Astrocyte (in vitro differentiated cells and primary cell): ENCODE measurements at regions not wholly inside any gene's neighbourhood (a gene's known extent, or its start where the extent isn't known, plus 50 kb on each side); places are given as distances from the start of the nearest gene placed in this dataset.

ENCODE experiments used
- DNase-seq: peaks from one replicate; pipeline ENCODE4 v3.0.0-alpha.2; 2010; ENCODE audit warnings: low read depth
- FAIRE-seq: peaks from 2 replicates; lab custom pipeline; 2011; peaks lifted over from hg19 to GRCh38; lab: Jason Lieb, UNC
- H2AFZ ChIP-seq: 2 replicates; pipeline ENCODE4 v1.6.0; 2012; ENCODE audit warnings: low read depth, low read length, inconsistent platforms
- H3K27ac ChIP-seq: 2 replicates; pipeline ENCODE4 v1.5.1; 2011; ENCODE audit warnings: low read depth, low read length, inconsistent platforms
- H3K27me3 ChIP-seq: 2 replicates; pipeline ENCODE4 v1.6.0; 2011; ENCODE audit warnings: low read length, inconsistent platforms; ENCODE audit not compliant: insufficient read depth
- H3K36me3 ChIP-seq: 2 replicates; pipeline ENCODE4 v1.5.1; 2011; ENCODE audit warnings: low read length, inconsistent platforms; ENCODE audit not compliant: insufficient read depth
- H3K4me1 ChIP-seq: 2 replicates; pipeline ENCODE4 v1.5.1; 2011; ENCODE audit warnings: low read length, inconsistent platforms; ENCODE audit not compliant: insufficient read depth
- H3K4me2 ChIP-seq: 2 replicates; pipeline ENCODE4 v1.6.0; 2012; ENCODE audit warnings: low read length, inconsistent platforms
- H3K4me3 ChIP-seq: 2 replicates; pipeline ENCODE4 v1.5.1; 2011; ENCODE audit warnings: low read depth, mild to moderate bottlenecking, low read length, inconsistent platforms; ENCODE audit not compliant: insufficient read depth
- H3K79me2 ChIP-seq: 2 replicates; pipeline ENCODE4 v1.6.0; 2012; ENCODE audit warnings: mild to moderate bottlenecking, low read length, inconsistent platforms; ENCODE audit not compliant: insufficient read depth
- H3K9ac ChIP-seq: 2 replicates; pipeline ENCODE4 v1.6.0; 2012; ENCODE audit warnings: mild to moderate bottlenecking, low read length, inconsistent platforms
- H3K9me3 ChIP-seq: 2 replicates; pipeline ENCODE4 v1.5.1; 2012; ENCODE audit warnings: low read depth, mild to moderate bottlenecking, low read length, inconsistent platforms; ENCODE audit not compliant: insufficient read depth
- H4K20me1 ChIP-seq: 2 replicates; pipeline ENCODE4 v1.6.0; 2012; ENCODE audit warnings: low read length, inconsistent platforms; ENCODE audit not compliant: insufficient read depth
- H3K27ac Mint-ChIP-seq: one replicate; pipeline ENCODE4 v1.8.0; 2021; ENCODE audit warnings: mild to moderate bottlenecking, mixed read lengths; ENCODE audit not compliant: unreplicated experiment
- H3K27me3 Mint-ChIP-seq: one replicate; pipeline ENCODE4 v1.8.0; 2021; ENCODE audit warnings: low read depth, mixed read lengths; ENCODE audit not compliant: unreplicated experiment
- H3K36me3 Mint-ChIP-seq: one replicate; pipeline ENCODE4 v1.8.0; 2021; ENCODE audit warnings: low read depth, mixed read lengths; ENCODE audit not compliant: unreplicated experiment
- H3K4me1 Mint-ChIP-seq: one replicate; pipeline ENCODE4 v1.8.0; 2021; ENCODE audit warnings: low read depth, mixed read lengths; ENCODE audit not compliant: unreplicated experiment
- H3K4me3 Mint-ChIP-seq: one replicate; pipeline ENCODE4 v1.8.0; 2021; ENCODE audit warnings: mild to moderate bottlenecking, moderate library complexity, mixed read lengths; ENCODE audit not compliant: unreplicated experiment
- H3K9me3 Mint-ChIP-seq: one replicate; pipeline ENCODE4 v1.8.0; 2021; ENCODE audit warnings: mild to moderate bottlenecking, mixed read lengths; ENCODE audit not compliant: unreplicated experiment
- CTCF ChIP-seq: IDR thresholded peaks from 2 replicates; pipeline ENCODE4 v1.5.1; 2011; ENCODE audit warnings: low read depth, mild to moderate bottlenecking, inconsistent platforms, low read length, moderate library complexity; ENCODE audit not compliant: insufficient read depth
- EZH2 ChIP-seq: IDR thresholded peaks from 2 replicates; pipeline ENCODE4 v1.6.1; 2012; ENCODE audit warnings: mild to moderate bottlenecking, low read length, inconsistent platforms; ENCODE audit not compliant: insufficient read depth

DNA sequence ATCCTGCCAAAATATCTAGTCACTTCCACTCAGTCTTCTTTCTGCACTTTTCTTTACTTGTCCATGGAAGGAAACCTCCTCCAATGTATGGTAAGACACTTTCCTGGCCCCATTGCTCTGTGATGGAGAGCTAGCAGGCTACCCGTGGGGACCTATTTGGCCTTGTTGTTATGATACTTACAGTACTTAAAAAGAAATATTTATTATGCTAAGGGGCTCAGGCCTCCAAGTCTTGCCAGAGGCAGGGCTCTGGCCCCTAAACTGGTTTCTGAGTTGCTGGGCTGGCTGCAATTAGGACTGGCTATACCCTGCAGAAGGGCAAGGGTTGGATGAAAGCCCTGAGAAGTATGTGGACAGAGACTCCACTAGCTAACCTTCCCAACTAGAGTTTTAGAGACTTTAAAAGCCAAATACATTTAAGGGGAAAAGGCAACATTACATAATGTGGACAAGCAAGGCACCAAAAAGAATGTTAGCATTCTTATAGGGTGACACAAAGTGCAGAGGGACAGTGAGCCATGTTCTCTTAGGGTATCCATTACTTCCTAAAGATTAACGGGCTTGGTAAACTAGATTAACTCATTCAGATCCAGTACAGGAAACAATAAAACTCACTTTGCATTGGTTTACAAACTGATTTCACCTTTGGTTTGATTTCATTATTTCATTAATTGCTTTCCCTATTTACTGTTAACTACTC is 84.9 kb upstream of the INHBA start:
- FAIRE-seq (no peak), DNase-seq (no peak)
- no peak overlapping the region for H3K4me3 ChIP-seq
- H2AFZ ChIP-seq = no peak overlapping the region
- H3K9me3 ChIP-seq = no peaks in the 10 kb centered on the region
- no peaks in the 10 kb centered on the region for H3K27me3 ChIP-seq
- no peaks in the 10 kb centered on the region for H3K79me2 ChIP-seq
- H3K27me3 Mint-ChIP-seq = no peaks in the 10 kb centered on the region
- H3K4me3 Mint-ChIP-seq = no peak overlapping the region
- peaks cover 4% of the 10 kb centered on the region for H3K4me1 Mint-ChIP-seq
- no peaks in the 10 kb centered on the region for H3K36me3 ChIP-seq
- no peak overlapping the region for H3K27ac ChIP-seq
- no peaks in the 10 kb centered on the region for H4K20me1 ChIP-seq
- TF ChIP-seq CTCF (no peak), EZH2 (no peak)
- H3K36me3 Mint-ChIP-seq = no peaks in the 10 kb centered on the region
- H3K9ac ChIP-seq = no peak overlapping the region
- H3K27ac Mint-ChIP-seq = no peak overlapping the region
- H3K9me3 Mint-ChIP-seq = no peaks in the 10 kb centered on the region
- H3K4me2 ChIP-seq = no peak overlapping the region
- H3K4me1 ChIP-seq = no peaks in the 10 kb centered on the region

DNA sequence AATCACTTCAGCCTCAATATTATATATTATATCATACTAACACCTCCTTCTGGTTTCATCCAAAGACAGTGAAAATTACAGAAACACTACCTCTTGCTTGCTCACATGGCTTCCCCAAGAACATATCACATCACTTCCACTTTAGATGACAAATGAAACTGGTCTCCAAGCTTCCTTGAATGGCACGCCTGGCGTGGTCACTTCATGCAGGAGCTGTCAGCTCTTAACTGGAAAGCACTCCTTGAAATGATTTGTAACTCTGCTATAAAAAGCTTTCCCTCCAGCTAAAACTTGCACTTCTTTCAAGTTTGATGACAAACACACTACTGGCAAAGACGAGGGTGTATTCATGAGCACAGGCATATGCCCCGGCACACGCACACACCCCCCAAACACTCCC is 84.1 kb upstream of the INHBA start:
- Mint-ChIP-seq H3K9me3 (no peaks in the 10 kb centered on the region), H3K27me3 (no peaks in the 10 kb centered on the region), H3K27ac (no peak overlapping the region), H3K4me3 (no peak overlapping the region), H3K36me3 (no peaks in the 10 kb centered on the region), H3K4me1 (peaks cover 4% of the 10 kb centered on the region)
- H4K20me1 ChIP-seq = no peaks in the 10 kb centered on the region
- H3K79me2 ChIP-seq = no peaks in the 10 kb centered on the region
- H3K4me3 ChIP-seq = no peak overlapping the region
- H2AFZ ChIP-seq = no peak overlapping the region
- no peak for TF ChIP-seq CTCF
- DNase-seq = no peak
- H3K4me1 ChIP-seq = no peaks in the 10 kb centered on the region
- H3K4me2 ChIP-seq = no peak overlapping the region
- no peaks in the 10 kb centered on the region for H3K27me3 ChIP-seq
- no peak overlapping the region for H3K9ac ChIP-seq
- no peak for FAIRE-seq
- no peaks in the 10 kb centered on the region for H3K36me3 ChIP-seq
- no peaks in the 10 kb centered on the region for H3K9me3 ChIP-seq
- H3K27ac ChIP-seq = no peak overlapping the region

- H3K4me2 ChIP-seq = no peak overlapping the region
- H3K4me1 ChIP-seq = no peaks in the 10 kb centered on the region
- H4K20me1 ChIP-seq = no peaks in the 10 kb centered on the region
- Mint-ChIP-seq H3K9me3 (no peaks in the 10 kb centered on the region), H3K27ac (no peak overlapping the region), H3K36me3 (no peaks in the 10 kb centered on the region), H3K4me3 (no peak overlapping the region), H3K4me1 (peaks cover 4% of the 10 kb centered on the region), H3K27me3 (no peaks in the 10 kb centered on the region)
- H2AFZ ChIP-seq = no peak overlapping the region
- H3K4me3 ChIP-seq = no peak overlapping the region
- no peaks in the 10 kb centered on the region for H3K79me2 ChIP-seq
- DNase-seq (no peak), FAIRE-seq (no peak)
- H3K36me3 ChIP-seq = no peaks in the 10 kb centered on the region
- H3K9me3 ChIP-seq = no peaks in the 10 kb centered on the region
- H3K27ac ChIP-seq = no peak overlapping the region
- no peaks in the 10 kb centered on the region for H3K27me3 ChIP-seq
- TF ChIP-seq EZH2 = no peak
- H3K9ac ChIP-seq = no peak overlapping the region
These were observed 83.5 kb upstream of the INHBA start for GRCh38 chr7:41786404-41786803.
